GM18519 (cell line): ENCODE measurements at regions not wholly inside any gene's neighbourhood (a gene's known extent, or its start where the extent isn't known, plus 50 kb on each side); places are given as distances from the start of the nearest gene placed in this dataset.
"Not testable (repeated sequence)": the region's sequence is repeated elsewhere in the genome, so short reads cannot be mapped to it uniquely, and the experiment has no call there.

ENCODE experiments used
- ATAC-seq: cut with Tn5 transposase; IDR thresholded peaks from one replicate; pipeline ENCODE4 v1.9.1; 2021; ENCODE audit warnings: mild to moderate bottlenecking, moderate library complexity; ENCODE audit not compliant: unreplicated experiment, low FRiP score

- no peak for ATAC-seq
Observed at GRCh38 chr6:3919849-3920248, 70.7 kb downstream of the FAM50B start.

GRCh38 chr6:3920321-3920720 lies 71.1 kb downstream of the FAM50B start:
- no peak for ATAC-seq

- no peak for ATAC-seq
Observed at GRCh38 chr6:3921663-3922062, 72.5 kb downstream of the FAM50B start.

GRCh38 chr6:3922619-3923018 lies 73.4 kb downstream of the FAM50B start:
- ATAC-seq: not testable (repeated sequence)

GRCh38 chr6:3925223-3926149 lies 76.3 kb downstream of the FAM50B start:
- ATAC-seq: not testable (repeated sequence)

- ATAC-seq: no peak
Observed at GRCh38 chr6:3926150-3926482, 76.9 kb downstream of the FAM50B start.

- no peak for ATAC-seq
Observed at GRCh38 chr6:3928111-3928510, 78.9 kb downstream of the FAM50B start.

GRCh38 chr6:3929281-3929798 lies 80.2 kb downstream of the FAM50B start:
- ATAC-seq: no peak

GRCh38 chr6:3937438-3937837 lies 88.3 kb downstream of the FAM50B start:
- no peak for ATAC-seq

- no peak for ATAC-seq
Observed at GRCh38 chr6:3938715-3939367, 89.7 kb downstream of the FAM50B start.

- ATAC-seq: no peak
Observed at GRCh38 chr6:3939368-3939958, 90.3 kb downstream of the FAM50B start.

- ATAC-seq: no peak
Observed at GRCh38 chr6:3939964-3940363, 90.8 kb downstream of the FAM50B start.

- ATAC-seq: no peak
Observed at GRCh38 chr6:3940703-3941102, 91.5 kb downstream of the FAM50B start.

- no peak for ATAC-seq
Observed at GRCh38 chr6:3943331-3943765, 94.2 kb downstream of the FAM50B start.

- ATAC-seq: no peak
Observed at GRCh38 chr6:3944246-3944645, 95.1 kb downstream of the FAM50B start.

GRCh38 chr6:3946778-3947177 lies 97.6 kb downstream of the FAM50B start:
- no peak for ATAC-seq

- no peak for ATAC-seq
Observed at GRCh38 chr6:3948866-3949265, 99.7 kb downstream of the FAM50B start.

GRCh38 chr6:3949521-3949920 lies 100.3 kb downstream of the FAM50B start:
- ATAC-seq: no peak

GRCh38 chr6:3956054-3956453 lies 106.9 kb downstream of the FAM50B start:
- no peak for ATAC-seq

GRCh38 chr6:3957321-3957720 lies 108.1 kb downstream of the FAM50B start:
- no peak for ATAC-seq

- no peak for ATAC-seq
Observed at GRCh38 chr6:3958255-3958654, 109.1 kb downstream of the FAM50B start.
